HG02763 (cell line): ENCODE measurements at regions not wholly inside any gene's neighbourhood (a gene's known extent, or its start where the extent isn't known, plus 50 kb on each side); places are given as distances from the start of the nearest gene placed in this dataset.

Experiments
- ATAC-seq: cut with Tn5 transposase; IDR thresholded peaks from one replicate; pipeline ENCODE4 v1.9.1; 2021; ENCODE audit warnings: mild to moderate bottlenecking, moderate library complexity; ENCODE audit not compliant: unreplicated experiment

GRCh38 chr2:118622913-118623312 is 224.5 kb downstream of the EN1 start:
- no peak for ATAC-seq

- no peak for ATAC-seq
Observed at GRCh38 chr2:118622108-118622507, 225.3 kb downstream of the EN1 start.

- no peak for ATAC-seq
Observed at GRCh38 chr2:118618279-118618678, 229.2 kb downstream of the EN1 start.

- ATAC-seq, result no peak
Observed at GRCh38 chr2:118616432-118616831, 231.0 kb downstream of the EN1 start.

- no peak for ATAC-seq
Observed at GRCh38 chr2:118614841-118615271, 232.6 kb downstream of the EN1 start.

- no peak for ATAC-seq
Observed at GRCh38 chr2:118613737-118614136, 233.7 kb downstream of the EN1 start.

GRCh38 chr2:118611691-118612090 is 235.8 kb downstream of the EN1 start:
- no peak for ATAC-seq

- no peak for ATAC-seq
Observed at GRCh38 chr2:118609138-118609537, 238.3 kb downstream of the EN1 start.

- no peak for ATAC-seq
Observed at GRCh38 chr2:118607641-118608040, 239.8 kb downstream of the EN1 start.

- no peak for ATAC-seq
Observed at GRCh38 chr2:118604811-118605210, 242.6 kb downstream of the EN1 start.

- no peak for ATAC-seq
Observed at GRCh38 chr2:118604371-118604770, 243.1 kb downstream of the EN1 start.

- no peak for ATAC-seq
Observed at GRCh38 chr2:118599141-118599540, 248.3 kb downstream of the EN1 start.

- no peak for ATAC-seq
Observed at GRCh38 chr2:118596620-118597019, 250.8 kb downstream of the EN1 start.

- ATAC-seq, result no peak
Observed at GRCh38 chr2:118593257-118593656, 254.2 kb downstream of the EN1 start.

GRCh38 chr2:118591223-118591622 is 256.2 kb downstream of the EN1 start:
- no peak for ATAC-seq

GRCh38 chr2:118589721-118590120 is 257.7 kb downstream of the EN1 start:
- ATAC-seq, result no peak

- ATAC-seq, result no peak
Observed at GRCh38 chr2:118588850-118589249, 258.6 kb downstream of the EN1 start.

GRCh38 chr2:118586312-118586711 is 261.1 kb downstream of the EN1 start:
- ATAC-seq, result no peak

GRCh38 chr2:118584877-118585276 is 262.6 kb downstream of the EN1 start:
- ATAC-seq, result no peak

- no peak for ATAC-seq
Observed at GRCh38 chr2:118584062-118584749, 263.2 kb downstream of the EN1 start.

- no peak for ATAC-seq
Observed at GRCh38 chr2:118582058-118582457, 265.4 kb downstream of the EN1 start.

GRCh38 chr2:118580651-118581050 is 266.8 kb downstream of the EN1 start:
- no peak for ATAC-seq

- no peak for ATAC-seq
Observed at GRCh38 chr2:118580107-118580506, 267.3 kb downstream of the EN1 start.
